Astrocyte (in vitro differentiated cells and primary cell): ENCODE measurements at regions not wholly inside any gene's neighbourhood (a gene's known extent, or its start where the extent isn't known, plus 50 kb on each side); places are given as distances from the start of the nearest gene placed in this dataset.

Source experiments
- DNase-seq: peaks from one replicate; pipeline ENCODE4 v3.0.0-alpha.2; 2010; ENCODE audit warnings: low read depth
- FAIRE-seq: peaks from 2 replicates; lab custom pipeline; 2011; peaks lifted over from hg19 to GRCh38; lab: Jason Lieb, UNC
- H2AFZ ChIP-seq: 2 replicates; pipeline ENCODE4 v1.6.0; 2012; ENCODE audit warnings: low read depth, low read length, inconsistent platforms
- H3K27ac ChIP-seq: 2 replicates; pipeline ENCODE4 v1.5.1; 2011; ENCODE audit warnings: low read depth, low read length, inconsistent platforms
- H3K27me3 ChIP-seq: 2 replicates; pipeline ENCODE4 v1.6.0; 2011; ENCODE audit warnings: low read length, inconsistent platforms; ENCODE audit not compliant: insufficient read depth
- H3K36me3 ChIP-seq: 2 replicates; pipeline ENCODE4 v1.5.1; 2011; ENCODE audit warnings: low read length, inconsistent platforms; ENCODE audit not compliant: insufficient read depth
- H3K4me1 ChIP-seq: 2 replicates; pipeline ENCODE4 v1.5.1; 2011; ENCODE audit warnings: low read length, inconsistent platforms; ENCODE audit not compliant: insufficient read depth
- H3K4me2 ChIP-seq: 2 replicates; pipeline ENCODE4 v1.6.0; 2012; ENCODE audit warnings: low read length, inconsistent platforms
- H3K4me3 ChIP-seq: 2 replicates; pipeline ENCODE4 v1.5.1; 2011; ENCODE audit warnings: low read depth, mild to moderate bottlenecking, low read length, inconsistent platforms; ENCODE audit not compliant: insufficient read depth
- H3K79me2 ChIP-seq: 2 replicates; pipeline ENCODE4 v1.6.0; 2012; ENCODE audit warnings: mild to moderate bottlenecking, low read length, inconsistent platforms; ENCODE audit not compliant: insufficient read depth
- H3K9ac ChIP-seq: 2 replicates; pipeline ENCODE4 v1.6.0; 2012; ENCODE audit warnings: mild to moderate bottlenecking, low read length, inconsistent platforms
- H3K9me3 ChIP-seq: 2 replicates; pipeline ENCODE4 v1.5.1; 2012; ENCODE audit warnings: low read depth, mild to moderate bottlenecking, low read length, inconsistent platforms; ENCODE audit not compliant: insufficient read depth
- H4K20me1 ChIP-seq: 2 replicates; pipeline ENCODE4 v1.6.0; 2012; ENCODE audit warnings: low read length, inconsistent platforms; ENCODE audit not compliant: insufficient read depth
- H3K27ac Mint-ChIP-seq: one replicate; pipeline ENCODE4 v1.8.0; 2021; ENCODE audit warnings: mild to moderate bottlenecking, mixed read lengths; ENCODE audit not compliant: unreplicated experiment
- H3K27me3 Mint-ChIP-seq: one replicate; pipeline ENCODE4 v1.8.0; 2021; ENCODE audit warnings: low read depth, mixed read lengths; ENCODE audit not compliant: unreplicated experiment
- H3K36me3 Mint-ChIP-seq: one replicate; pipeline ENCODE4 v1.8.0; 2021; ENCODE audit warnings: low read depth, mixed read lengths; ENCODE audit not compliant: unreplicated experiment
- H3K4me1 Mint-ChIP-seq: one replicate; pipeline ENCODE4 v1.8.0; 2021; ENCODE audit warnings: low read depth, mixed read lengths; ENCODE audit not compliant: unreplicated experiment
- H3K4me3 Mint-ChIP-seq: one replicate; pipeline ENCODE4 v1.8.0; 2021; ENCODE audit warnings: mild to moderate bottlenecking, moderate library complexity, mixed read lengths; ENCODE audit not compliant: unreplicated experiment
- H3K9me3 Mint-ChIP-seq: one replicate; pipeline ENCODE4 v1.8.0; 2021; ENCODE audit warnings: mild to moderate bottlenecking, mixed read lengths; ENCODE audit not compliant: unreplicated experiment
- CTCF ChIP-seq: IDR thresholded peaks from 2 replicates; pipeline ENCODE4 v1.5.1; 2011; ENCODE audit warnings: low read depth, mild to moderate bottlenecking, inconsistent platforms, low read length, moderate library complexity; ENCODE audit not compliant: insufficient read depth
- EZH2 ChIP-seq: IDR thresholded peaks from 2 replicates; pipeline ENCODE4 v1.6.1; 2012; ENCODE audit warnings: mild to moderate bottlenecking, low read length, inconsistent platforms; ENCODE audit not compliant: insufficient read depth

DNA sequence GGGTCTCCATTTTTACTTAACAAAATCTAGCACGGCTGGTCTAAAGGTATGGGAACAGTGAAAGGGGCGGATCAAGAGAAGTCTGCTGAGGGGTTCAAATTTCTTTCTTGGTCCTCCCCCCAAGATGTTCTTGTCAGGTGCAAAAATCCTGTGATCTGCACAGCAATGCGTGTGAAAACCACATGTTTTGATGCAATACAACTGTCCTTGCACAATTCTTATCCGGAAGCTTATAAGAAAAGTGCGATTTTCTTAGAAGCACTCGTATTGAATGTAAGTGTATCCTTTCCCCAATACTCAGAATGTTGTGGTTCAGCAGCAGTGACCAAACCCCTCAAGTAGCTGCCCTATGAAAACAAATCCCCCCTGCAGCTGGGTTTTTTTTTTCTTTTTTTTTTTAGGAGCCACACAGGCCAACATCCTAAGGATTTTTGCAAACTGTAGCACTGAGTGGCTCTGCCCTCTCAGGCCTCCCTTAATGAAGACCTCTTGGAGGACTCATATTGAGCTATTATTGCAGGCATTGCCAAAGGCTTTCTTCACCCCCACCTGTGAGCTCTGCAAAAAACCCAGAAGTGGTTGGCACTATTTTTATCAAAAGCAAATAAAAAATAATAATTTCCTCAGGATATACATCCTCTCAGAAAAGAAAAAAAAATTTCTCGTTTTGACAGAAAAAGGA is 151.9 kb upstream of the ITGB1 start:
- Histone ChIP-seq H3K4me1 (peaks cover 9% of the 10 kb centered on the region), H3K79me2 (no peaks in the 10 kb centered on the region), H3K9ac (no peak overlapping the region), H3K4me3 (no peak overlapping the region), H3K4me2 (no peak overlapping the region), H3K27me3 (no peaks in the 10 kb centered on the region), H3K36me3 (no peaks in the 10 kb centered on the region), H4K20me1 (no peaks in the 10 kb centered on the region), H3K9me3 (no peaks in the 10 kb centered on the region), H3K27ac (no peak overlapping the region), H2AFZ (no peak overlapping the region)
- H3K36me3 Mint-ChIP-seq, result peaks cover 4% of the 10 kb centered on the region
- peak; percentile 36 for DNase-seq
- H3K9me3 Mint-ChIP-seq, result no peaks in the 10 kb centered on the region
- H3K27me3 Mint-ChIP-seq, result no peaks in the 10 kb centered on the region
- no peak overlapping the region for H3K27ac Mint-ChIP-seq
- no peak overlapping the region for H3K4me3 Mint-ChIP-seq
- FAIRE-seq, result no peak
- TF ChIP-seq CTCF, result no peak
- TF ChIP-seq EZH2, result no peak
- H3K4me1 Mint-ChIP-seq, result peaks cover 14% of the 10 kb centered on the region

GRCh38 chr10:33109384-33109783 is 151.4 kb upstream of the ITGB1 start:
- peaks cover 4% of the 10 kb centered on the region for H3K4me1 ChIP-seq
- no peak overlapping the region for H3K4me3 ChIP-seq
- Mint-ChIP-seq H3K4me1 (peaks cover 12% of the 10 kb centered on the region), H3K27ac (no peak overlapping the region), H3K27me3 (no peaks in the 10 kb centered on the region), H3K4me3 (no peak overlapping the region), H3K9me3 (no peaks in the 10 kb centered on the region), H3K36me3 (peaks cover 4% of the 10 kb centered on the region)
- no peaks in the 10 kb centered on the region for H3K27me3 ChIP-seq
- DNase-seq (no peak), FAIRE-seq (no peak)
- no peaks in the 10 kb centered on the region for H3K36me3 ChIP-seq
- no peaks in the 10 kb centered on the region for H3K9me3 ChIP-seq
- TF ChIP-seq EZH2 (no peak), CTCF (no peak)
- no peak overlapping the region for H2AFZ ChIP-seq
- H3K9ac ChIP-seq, result no peak overlapping the region
- H4K20me1 ChIP-seq, result no peaks in the 10 kb centered on the region
- H3K27ac ChIP-seq, result no peak overlapping the region
- no peaks in the 10 kb centered on the region for H3K79me2 ChIP-seq
- H3K4me2 ChIP-seq, result no peak overlapping the region

DNA sequence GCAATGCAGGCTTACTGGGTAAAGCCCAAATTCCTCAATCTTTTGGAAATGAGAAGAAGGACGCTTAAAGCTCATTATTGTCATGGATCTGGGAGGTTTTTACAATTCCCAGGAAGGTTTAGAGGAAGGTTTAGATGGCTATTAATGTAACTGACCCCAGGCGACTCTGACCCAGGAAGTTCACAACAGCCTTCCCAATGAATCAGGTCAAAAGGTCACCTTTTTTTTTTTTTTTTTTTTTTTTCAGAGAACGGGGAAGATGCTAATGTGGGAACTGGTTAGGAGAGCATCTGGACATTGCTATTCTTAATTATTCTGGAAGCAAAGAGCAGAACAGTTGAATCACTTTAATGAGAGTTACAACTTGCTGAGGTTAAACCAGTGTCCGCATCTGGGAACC is 149.9 kb upstream of the ITGB1 start:
- TF ChIP-seq EZH2, result no peak
- no peak for TF ChIP-seq CTCF
- peaks cover 4% of the 10 kb centered on the region for H3K9me3 ChIP-seq
- H3K27ac Mint-ChIP-seq, result no peak overlapping the region
- H3K9ac ChIP-seq, result no peak overlapping the region
- peaks cover 4% of the 10 kb centered on the region for H3K36me3 Mint-ChIP-seq
- peaks cover 4% of the 10 kb centered on the region for H3K9me3 Mint-ChIP-seq
- H4K20me1 ChIP-seq, result no peaks in the 10 kb centered on the region
- H3K4me1 ChIP-seq, result peaks cover under 1% of the 10 kb centered on the region
- no peak overlapping the region for H3K27ac ChIP-seq
- DNase-seq (no peak), FAIRE-seq (no peak)
- no peaks in the 10 kb centered on the region for H3K27me3 Mint-ChIP-seq
- no peak overlapping the region for H3K4me3 Mint-ChIP-seq
- no peak overlapping the region for H2AFZ ChIP-seq
- no peaks in the 10 kb centered on the region for H3K27me3 ChIP-seq
- H3K4me2 ChIP-seq, result no peak overlapping the region
- H3K36me3 ChIP-seq, result no peaks in the 10 kb centered on the region
- H3K4me1 Mint-ChIP-seq, result peaks cover 2% of the 10 kb centered on the region
- no peak overlapping the region for H3K4me3 ChIP-seq
- no peaks in the 10 kb centered on the region for H3K79me2 ChIP-seq
